HEK293 (cell line): ENCODE measurements at regions not wholly inside any gene's neighbourhood (a gene's known extent, or its start where the extent isn't known, plus 50 kb on each side); places are given as distances from the start of the nearest gene placed in this dataset.

Source experiments
- CTCF ChIA-PET: fragments of 350-600 bp; formaldehyde crosslinking; extraction: SDS; loops from one replicate; lab custom pipeline; 2021; ENCODE audit warnings: antibody characterized with exemption; lab: Yijun Ruan, JAX
- POLR2A ChIA-PET: fragments of 300-600 bp; formaldehyde crosslinking; extraction: SDS; loops from one replicate; lab custom pipeline; 2020; ENCODE audit warnings: antibody characterized with exemption, inconsistent platforms; lab: Yijun Ruan, JAX
- H3K27ac ChIP-seq: fragments of 200-500 bp; sonication (Bioruptor generic); 2 replicates; pipeline ENCODE4 v1.5.1; 2014; ENCODE audit warnings: low read depth, low read length, control low read depth, inconsistent platforms; ENCODE audit errors: extremely low read depth
- H3K36me3 ChIP-seq, 2 experiments: fragments of 200-500 bp in 1 of 2; sonication (Bioruptor generic) in 1 of 2; 1 replicate in 1 of 2; 2 replicates in 1 of 2; pipeline ENCODE4 v1.5.1; 2014 to 2017; ENCODE audit warnings: inconsistent platforms in 2 of 2, low read length in 2 of 2; ENCODE audit not compliant: control insufficient read depth in 2 of 2, insufficient read depth in 1 of 2
- H3K4me1 ChIP-seq: fragments of 200-500 bp; sonication (Bioruptor generic); 2 replicates; pipeline ENCODE4 v1.5.1; 2014; ENCODE audit warnings: mild to moderate bottlenecking, low read length, inconsistent platforms; ENCODE audit not compliant: control insufficient read depth, insufficient read depth
- H3K4me3 ChIP-seq: 2 replicates; pipeline ENCODE4 v1.5.1; 2011; ENCODE audit warnings: low read depth, mild to moderate bottlenecking, control low read depth, low read length, moderate library complexity
- H3K9me3 ChIP-seq: fragments of 200-500 bp; sonication (Bioruptor generic); 2 replicates; pipeline ENCODE4 v1.5.1; 2014; ENCODE audit warnings: low read depth, low read length, inconsistent platforms; ENCODE audit not compliant: control insufficient read depth, insufficient read depth
- KLF10 ChIP-seq: fragments of 450-650 bp; IDR thresholded peaks from 2 replicates; pipeline ENCODE4 v1.5.1; 2018; ENCODE audit warnings: missing biosample characterization, mild to moderate bottlenecking, missing genetic modification characterization
- KLF7 ChIP-seq: fragments of 450-650 bp; formaldehyde crosslinking; IDR thresholded peaks from 2 replicates; pipeline ENCODE4 v1.5.1; 2016; ENCODE audit warnings: missing biosample characterization, missing genetic modification characterization, borderline replicate concordance
- KLF8 ChIP-seq: fragments of 450-650 bp; formaldehyde crosslinking; IDR thresholded peaks from 2 replicates; pipeline ENCODE4 v1.5.1; 2016; ENCODE audit warnings: missing biosample characterization, missing genetic modification characterization
- OVOL3 ChIP-seq: fragments of 450-650 bp; formaldehyde crosslinking; IDR thresholded peaks from 2 replicates; pipeline ENCODE4 v1.5.1; 2016; ENCODE audit warnings: missing biosample characterization, missing genetic modification characterization
- SETDB1 ChIP-seq: IDR thresholded peaks from one replicate; pipeline ENCODE4 v1.6.1; 2017; ENCODE audit warnings: mild to moderate bottlenecking, low read length, moderate library complexity, mixed read lengths; ENCODE audit not compliant: insufficient read length
- ZBTB48 ChIP-seq: fragments of 450-650 bp; formaldehyde crosslinking; IDR thresholded peaks from 2 replicates; pipeline ENCODE4 v1.5.1; 2016; ENCODE audit warnings: missing biosample characterization, missing genetic modification characterization
- ZBTB7A ChIP-seq: fragments of 450-650 bp; formaldehyde crosslinking; IDR thresholded peaks from 2 replicates; pipeline ENCODE4 v1.5.1; 2016; ENCODE audit warnings: low read depth, missing biosample characterization, missing genetic modification characterization
- ZEB2 ChIP-seq: fragments of 450-650 bp; formaldehyde crosslinking; IDR thresholded peaks from 2 replicates; pipeline ENCODE4 v1.5.1; 2016; ENCODE audit warnings: missing biosample characterization, missing genetic modification characterization
- ZIC2 ChIP-seq: fragments of 450-650 bp; formaldehyde crosslinking; IDR thresholded peaks from 2 replicates; pipeline ENCODE4 v1.5.1; 2016; ENCODE audit warnings: missing biosample characterization, missing genetic modification characterization
- ZNF114 ChIP-seq: fragments of 450-650 bp; formaldehyde crosslinking; IDR thresholded peaks from 2 replicates; pipeline ENCODE4 v1.5.0; 2017; ENCODE audit warnings: missing biosample characterization, missing genetic modification characterization
- ZNF138 ChIP-seq: fragments of 450-650 bp; formaldehyde crosslinking; IDR thresholded peaks from 2 replicates; pipeline ENCODE4 v1.5.1; 2016; ENCODE audit warnings: missing biosample characterization, missing genetic modification characterization, borderline replicate concordance
- ZNF157 ChIP-seq: fragments of 450-650 bp; formaldehyde crosslinking; IDR thresholded peaks from 2 replicates; pipeline ENCODE4 v1.5.1; 2016; ENCODE audit warnings: missing biosample characterization, missing genetic modification characterization
- ZNF2 ChIP-seq: fragments of 450-650 bp; formaldehyde crosslinking; IDR thresholded peaks from 2 replicates; pipeline ENCODE4 v1.5.1; 2016; ENCODE audit warnings: missing biosample characterization, missing genetic modification characterization
- ZNF202 ChIP-seq: fragments of 450-650 bp; formaldehyde crosslinking; IDR thresholded peaks from 2 replicates; pipeline ENCODE4 v1.5.1; 2016; ENCODE audit warnings: missing biosample characterization, missing genetic modification characterization, borderline replicate concordance
- ZNF24 ChIP-seq: fragments of 450-650 bp; formaldehyde crosslinking; IDR thresholded peaks from 2 replicates; pipeline ENCODE4 v1.5.1; 2016; ENCODE audit warnings: missing biosample characterization, missing genetic modification characterization
- ZNF423 ChIP-seq: fragments of 450-650 bp; formaldehyde crosslinking; IDR thresholded peaks from 2 replicates; pipeline ENCODE4 v1.5.1; 2016; ENCODE audit warnings: missing biosample characterization, missing genetic modification characterization
- ZNF501 ChIP-seq: fragments of 450-650 bp; formaldehyde crosslinking; IDR thresholded peaks from 2 replicates; pipeline ENCODE4 v1.5.1; 2016; ENCODE audit warnings: missing biosample characterization, missing genetic modification characterization
- ZNF555 ChIP-seq: fragments of 450-650 bp; formaldehyde crosslinking; conservative IDR thresholded peaks from 2 replicates; pipeline ENCODE4 v1.5.1; 2017; ENCODE audit warnings: missing biosample characterization, mild to moderate bottlenecking, missing genetic modification characterization, inconsistent platforms
- ZNF571 ChIP-seq: fragments of 450-650 bp; formaldehyde crosslinking; IDR thresholded peaks from 2 replicates; pipeline ENCODE4 v1.5.0; 2017; ENCODE audit warnings: missing biosample characterization, missing genetic modification characterization
- ZNF596 ChIP-seq: fragments of 450-650 bp; IDR thresholded peaks from 2 replicates; pipeline ENCODE4 v1.5.0; 2018; ENCODE audit warnings: missing biosample characterization, mild to moderate bottlenecking, missing genetic modification characterization, moderate library complexity
- ZNF600 ChIP-seq: fragments of 450-650 bp; formaldehyde crosslinking; IDR thresholded peaks from 2 replicates; pipeline ENCODE4 v1.5.1; 2016; ENCODE audit warnings: missing biosample characterization, missing genetic modification characterization
- ZNF610 ChIP-seq: fragments of 450-650 bp; formaldehyde crosslinking; IDR thresholded peaks from 2 replicates; pipeline ENCODE4 v1.5.1; 2016; ENCODE audit warnings: missing biosample characterization, missing genetic modification characterization, borderline replicate concordance
- ZNF621 ChIP-seq: fragments of 450-650 bp; formaldehyde crosslinking; IDR thresholded peaks from 2 replicates; pipeline ENCODE4 v1.5.1; 2017; ENCODE audit warnings: missing biosample characterization, missing genetic modification characterization
- ZNF624 ChIP-seq: fragments of 450-650 bp; formaldehyde crosslinking; IDR thresholded peaks from 2 replicates; pipeline ENCODE4 v1.5.1; 2017; ENCODE audit warnings: missing biosample characterization, missing genetic modification characterization
- ZNF670 ChIP-seq: fragments of 450-650 bp; formaldehyde crosslinking; IDR thresholded peaks from 2 replicates; pipeline ENCODE4 v1.5.1; 2016; ENCODE audit warnings: missing biosample characterization, missing genetic modification characterization, low read depth
- ZNF677 ChIP-seq: fragments of 450-650 bp; IDR thresholded peaks from 2 replicates; pipeline ENCODE4 v1.5.0; 2018; ENCODE audit warnings: missing biosample characterization, mild to moderate bottlenecking, missing genetic modification characterization, moderate library complexity
- ZNF707 ChIP-seq: fragments of 450-650 bp; formaldehyde crosslinking; IDR thresholded peaks from 2 replicates; pipeline ENCODE4 v1.5.1; 2016; ENCODE audit warnings: missing biosample characterization, missing genetic modification characterization
- ZNF747 ChIP-seq: fragments of 450-650 bp; formaldehyde crosslinking; IDR thresholded peaks from 2 replicates; pipeline ENCODE4 v1.5.1; 2016; ENCODE audit warnings: missing biosample characterization, missing genetic modification characterization
- TF ChIP-seq, protein P1 (sequence below): fragments of 450-650 bp; formaldehyde crosslinking; IDR thresholded peaks from 2 replicates; pipeline ENCODE4 v1.5.1; 2016; ENCODE audit warnings: missing biosample characterization, missing genetic modification characterization
- TF ChIP-seq, protein P2 (sequence below): fragments of 450-650 bp; formaldehyde crosslinking; IDR thresholded peaks from 2 replicates; pipeline ENCODE4 v1.5.1; 2016; ENCODE audit warnings: missing biosample characterization, missing genetic modification characterization
- TF ChIP-seq, protein P3 (sequence below): fragments of 450-650 bp; formaldehyde crosslinking; IDR thresholded peaks from 2 replicates; pipeline ENCODE4 v1.5.1; 2016; ENCODE audit warnings: missing biosample characterization, missing genetic modification characterization
- TF ChIP-seq, protein P4 (sequence below): fragments of 450-650 bp; formaldehyde crosslinking; IDR thresholded peaks from 2 replicates; pipeline ENCODE4 v1.5.1; 2016; ENCODE audit warnings: missing biosample characterization, missing genetic modification characterization, low read depth

DNA sequence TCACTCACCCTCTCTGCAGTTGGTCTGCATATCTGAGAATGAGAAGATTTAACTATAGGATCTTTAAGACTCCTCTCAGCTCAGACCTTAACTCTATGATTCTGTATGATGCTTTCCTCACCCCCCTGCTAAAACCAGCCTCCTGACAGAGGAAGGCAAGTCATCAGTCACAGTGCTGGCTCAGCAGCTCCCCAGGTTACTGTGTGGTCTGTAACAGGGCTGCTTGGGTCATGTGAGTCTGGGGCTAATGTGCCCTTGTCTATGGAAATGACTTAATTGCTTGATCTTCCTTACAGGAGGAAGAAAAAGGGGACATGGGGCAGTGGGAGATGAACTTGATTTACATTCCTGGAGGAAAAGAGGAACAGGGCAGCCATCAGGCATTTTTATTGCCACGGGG lies 625.6 kb downstream of the PTPRU start (continued):
- no peak for TF ChIP-seq ZNF677 (tag by site-specific recombination)
- TF ChIP-seq KLF7 (tag by site-specific recombination): no peak
- no peak for TF ChIP-seq ZNF670 (tag by site-specific recombination)
- TF ChIP-seq ZIC2 (tag by site-specific recombination): no peak
- TF ChIP-seq ZNF624 (tag by site-specific recombination): no peak
- TF ChIP-seq, protein P1, sequence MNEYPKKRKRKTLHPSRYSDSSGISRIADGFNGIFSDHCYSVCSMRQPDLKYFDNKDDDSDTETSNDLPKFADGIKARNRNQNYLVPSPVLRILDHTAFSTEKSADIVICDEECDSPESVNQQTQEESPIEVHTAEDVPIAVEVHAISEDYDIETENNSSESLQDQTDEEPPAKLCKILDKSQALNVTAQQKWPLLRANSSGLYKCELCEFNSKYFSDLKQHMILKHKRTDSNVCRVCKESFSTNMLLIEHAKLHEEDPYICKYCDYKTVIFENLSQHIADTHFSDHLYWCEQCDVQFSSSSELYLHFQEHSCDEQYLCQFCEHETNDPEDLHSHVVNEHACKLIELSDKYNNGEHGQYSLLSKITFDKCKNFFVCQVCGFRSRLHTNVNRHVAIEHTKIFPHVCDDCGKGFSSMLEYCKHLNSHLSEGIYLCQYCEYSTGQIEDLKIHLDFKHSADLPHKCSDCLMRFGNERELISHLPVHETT (tag by site-specific recombination): no peak
- TF ChIP-seq ZNF707 (tag by site-specific recombination): no peak
- no peak for TF ChIP-seq ZNF555 (tag by site-specific recombination)
- TF ChIP-seq ZNF24 (tag by site-specific recombination): no peak
- TF ChIP-seq ZNF157 (tag by site-specific recombination): no peak
- TF ChIP-seq, protein P2, sequence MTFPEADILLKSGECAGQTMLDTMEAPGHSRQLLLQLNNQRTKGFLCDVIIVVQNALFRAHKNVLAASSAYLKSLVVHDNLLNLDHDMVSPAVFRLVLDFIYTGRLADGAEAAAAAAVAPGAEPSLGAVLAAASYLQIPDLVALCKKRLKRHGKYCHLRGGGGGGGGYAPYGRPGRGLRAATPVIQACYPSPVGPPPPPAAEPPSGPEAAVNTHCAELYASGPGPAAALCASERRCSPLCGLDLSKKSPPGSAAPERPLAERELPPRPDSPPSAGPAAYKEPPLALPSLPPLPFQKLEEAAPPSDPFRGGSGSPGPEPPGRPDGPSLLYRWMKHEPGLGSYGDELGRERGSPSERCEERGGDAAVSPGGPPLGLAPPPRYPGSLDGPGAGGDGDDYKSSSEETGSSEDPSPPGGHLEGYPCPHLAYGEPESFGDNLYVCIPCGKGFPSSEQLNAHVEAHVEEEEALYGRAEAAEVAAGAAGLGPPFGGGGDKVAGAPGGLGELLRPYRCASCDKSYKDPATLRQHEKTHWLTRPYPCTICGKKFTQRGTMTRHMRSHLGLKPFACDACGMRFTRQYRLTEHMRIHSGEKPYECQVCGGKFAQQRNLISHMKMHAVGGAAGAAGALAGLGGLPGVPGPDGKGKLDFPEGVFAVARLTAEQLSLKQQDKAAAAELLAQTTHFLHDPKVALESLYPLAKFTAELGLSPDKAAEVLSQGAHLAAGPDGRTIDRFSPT (tag by site-specific recombination): no peak
- TF ChIP-seq KLF10: no peak
- TF ChIP-seq ZNF2 (tag by site-specific recombination): no peak
- TF ChIP-seq ZNF501 (tag by site-specific recombination): no peak

DNA sequence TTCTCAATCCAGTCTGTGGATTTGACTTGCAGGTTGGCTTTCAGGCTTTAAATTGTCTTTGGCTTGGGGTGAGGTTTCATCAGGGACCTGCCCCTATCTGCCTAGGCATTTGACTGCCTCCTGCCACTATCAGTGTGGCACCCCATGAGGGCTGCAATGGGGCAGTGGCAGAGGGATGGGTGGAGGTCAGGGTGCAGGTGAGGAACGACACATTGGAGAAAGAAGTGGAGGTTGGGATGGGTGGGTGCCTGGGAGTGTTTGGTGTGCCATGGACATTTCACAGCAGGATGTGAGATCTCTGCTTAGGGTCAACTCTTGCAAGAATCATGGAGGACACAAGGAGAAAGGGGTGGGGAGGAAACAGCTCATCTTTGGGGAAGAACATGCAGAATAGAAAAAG lies 625.1 kb downstream of the PTPRU start:
- H3K36me3 ChIP-seq: no peaks in the 10 kb centered on the region
- no peak overlapping the region for H3K4me3 ChIP-seq
- POLR2A ChIA-PET: no interaction called here
- H3K27ac ChIP-seq: no peak overlapping the region
- CTCF ChIA-PET: no interaction called here
- no peaks in the 10 kb centered on the region for H3K9me3 ChIP-seq
- no peaks in the 10 kb centered on the region for H3K4me1 ChIP-seq
- no peak for TF ChIP-seq SETDB1
- TF ChIP-seq ZBTB48 (tag by site-specific recombination): no peak
- TF ChIP-seq, protein P3, sequence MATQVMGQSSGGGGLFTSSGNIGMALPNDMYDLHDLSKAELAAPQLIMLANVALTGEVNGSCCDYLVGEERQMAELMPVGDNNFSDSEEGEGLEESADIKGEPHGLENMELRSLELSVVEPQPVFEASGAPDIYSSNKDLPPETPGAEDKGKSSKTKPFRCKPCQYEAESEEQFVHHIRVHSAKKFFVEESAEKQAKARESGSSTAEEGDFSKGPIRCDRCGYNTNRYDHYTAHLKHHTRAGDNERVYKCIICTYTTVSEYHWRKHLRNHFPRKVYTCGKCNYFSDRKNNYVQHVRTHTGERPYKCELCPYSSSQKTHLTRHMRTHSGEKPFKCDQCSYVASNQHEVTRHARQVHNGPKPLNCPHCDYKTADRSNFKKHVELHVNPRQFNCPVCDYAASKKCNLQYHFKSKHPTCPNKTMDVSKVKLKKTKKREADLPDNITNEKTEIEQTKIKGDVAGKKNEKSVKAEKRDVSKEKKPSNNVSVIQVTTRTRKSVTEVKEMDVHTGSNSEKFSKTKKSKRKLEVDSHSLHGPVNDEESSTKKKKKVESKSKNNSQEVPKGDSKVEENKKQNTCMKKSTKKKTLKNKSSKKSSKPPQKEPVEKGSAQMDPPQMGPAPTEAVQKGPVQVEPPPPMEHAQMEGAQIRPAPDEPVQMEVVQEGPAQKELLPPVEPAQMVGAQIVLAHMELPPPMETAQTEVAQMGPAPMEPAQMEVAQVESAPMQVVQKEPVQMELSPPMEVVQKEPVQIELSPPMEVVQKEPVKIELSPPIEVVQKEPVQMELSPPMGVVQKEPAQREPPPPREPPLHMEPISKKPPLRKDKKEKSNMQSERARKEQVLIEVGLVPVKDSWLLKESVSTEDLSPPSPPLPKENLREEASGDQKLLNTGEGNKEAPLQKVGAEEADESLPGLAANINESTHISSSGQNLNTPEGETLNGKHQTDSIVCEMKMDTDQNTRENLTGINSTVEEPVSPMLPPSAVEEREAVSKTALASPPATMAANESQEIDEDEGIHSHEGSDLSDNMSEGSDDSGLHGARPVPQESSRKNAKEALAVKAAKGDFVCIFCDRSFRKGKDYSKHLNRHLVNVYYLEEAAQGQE (tag by site-specific recombination): no peak
- TF ChIP-seq ZNF138 (tag by site-specific recombination): no peak
- no peak for TF ChIP-seq ZNF423 (tag by site-specific recombination)
- TF ChIP-seq OVOL3: no peak
- no peak for TF ChIP-seq ZNF621
- TF ChIP-seq ZNF114 (tag by site-specific recombination): no peak
- TF ChIP-seq ZNF747 (tag by site-specific recombination): no peak
- TF ChIP-seq ZNF202 (tag by site-specific recombination): no peak
- TF ChIP-seq ZNF571: no peak
- TF ChIP-seq ZEB2 (tag by site-specific recombination): no peak
- no peak for TF ChIP-seq KLF8
- TF ChIP-seq ZNF610: no peak
- TF ChIP-seq ZNF596 (tag by site-specific recombination): no peak
- no peak for TF ChIP-seq ZBTB7A
- TF ChIP-seq ZNF600 (tag by site-specific recombination): no peak
- TF ChIP-seq ZIC2 (tag by site-specific recombination): no peak
- TF ChIP-seq, protein P4, sequence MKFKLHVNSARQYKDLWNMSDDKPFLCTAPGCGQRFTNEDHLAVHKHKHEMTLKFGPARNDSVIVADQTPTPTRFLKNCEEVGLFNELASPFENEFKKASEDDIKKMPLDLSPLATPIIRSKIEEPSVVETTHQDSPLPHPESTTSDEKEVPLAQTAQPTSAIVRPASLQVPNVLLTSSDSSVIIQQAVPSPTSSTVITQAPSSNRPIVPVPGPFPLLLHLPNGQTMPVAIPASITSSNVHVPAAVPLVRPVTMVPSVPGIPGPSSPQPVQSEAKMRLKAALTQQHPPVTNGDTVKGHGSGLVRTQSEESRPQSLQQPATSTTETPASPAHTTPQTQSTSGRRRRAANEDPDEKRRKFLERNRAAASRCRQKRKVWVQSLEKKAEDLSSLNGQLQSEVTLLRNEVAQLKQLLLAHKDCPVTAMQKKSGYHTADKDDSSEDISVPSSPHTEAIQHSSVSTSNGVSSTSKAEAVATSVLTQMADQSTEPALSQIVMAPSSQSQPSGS (tag by site-specific recombination): no peak
